ENCODE measurements at regions not wholly inside any gene's neighbourhood (a gene's known extent, or its start where the extent isn't known, plus 50 kb on each side); places are given as distances from the start of the nearest gene placed in this dataset.

DNA sequence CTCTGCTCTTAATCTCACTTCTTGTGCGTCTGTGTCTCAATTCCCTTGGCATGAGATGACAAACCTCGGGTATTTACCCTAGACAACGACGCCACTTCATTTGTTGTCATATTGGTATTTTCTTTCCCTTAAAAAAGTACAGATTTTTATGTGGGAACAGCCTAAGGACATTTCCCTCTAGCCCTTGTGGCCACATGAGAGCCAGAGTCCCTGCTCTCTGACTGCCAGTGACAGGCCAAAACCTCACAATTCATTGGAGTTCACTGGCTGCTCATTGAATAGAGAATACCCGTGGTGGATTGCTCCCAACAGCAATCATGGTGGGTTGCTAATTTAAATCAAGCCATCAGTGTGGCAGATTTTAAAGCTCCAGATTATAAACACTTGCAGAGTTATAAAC, 191.3 kb upstream of the FAM3C start:
- no TSS peak for BruUV-seq (replicated peaks)
- H3K4me1 ChIP-seq (ENCODE audit: control insufficient read depth in 1 of 2, insufficient read depth in 2 of 2, low read length in 2 of 2), result no peaks in the 10 kb centered on the region
- H3K36me3 ChIP-seq (ENCODE audit: control insufficient read depth in 1 of 2, insufficient read depth in 2 of 2, low read length in 2 of 2), result no peaks in the 10 kb centered on the region
- H3K9me2 ChIP-seq (ENCODE audit: insufficient read depth), result no peaks in the 10 kb centered on the region
- no peaks in the 10 kb centered on the region for H3K27me3 ChIP-seq (ENCODE audit: insufficient read depth, low read length)
- DNase-seq (ENCODE audit: low read depth, low spot score), result no peak
- H3K9me3 ChIP-seq (ENCODE audit: control insufficient read depth in 1 of 2, insufficient read depth in 1 of 2, low read depth in 1 of 2, low read length in 2 of 2), result no peaks in the 10 kb centered on the region
- H3K4me3 ChIP-seq (replicated peaks in 1 of 2; ENCODE audit: low read depth in 1 of 2, low read length in 2 of 2), result no peak overlapping the region
- no peak for ATAC-seq
- intact Hi-C loops (cut with micrococcal nuclease), result no loop called here
- CTCF ChIA-PET, result no interaction called here
- no peaks in the 10 kb centered on the region for H4K20me1 ChIP-seq (ENCODE audit: insufficient read depth)
- H3K4me2 ChIP-seq (ENCODE audit: low read length), result no peak overlapping the region
- POLR2A ChIA-PET, result no interaction called here
- no peak overlapping the region for H3K9ac ChIP-seq (ENCODE audit: low read length)
- no peak overlapping the region for H2AFZ ChIP-seq (ENCODE audit: low read depth, low read length, poor library complexity, severe bottlenecking)
- H3K27ac ChIP-seq (ENCODE audit: low read depth, low read length), result no peak overlapping the region
- TF ChIP-seq SRF (IDR thresholded peaks at IDR 0.05; ENCODE audit: low read depth), result no peak
- no peak for TF ChIP-seq TCF7L2 (IDR thresholded peaks at IDR 0.05; ENCODE audit: borderline replicate concordance, extremely low read depth, insufficient read depth, insufficient read length)
- TF ChIP-seq EZH2 (IDR thresholded peaks at IDR 0.05), result no peak
- TF ChIP-seq, protein P1, sequence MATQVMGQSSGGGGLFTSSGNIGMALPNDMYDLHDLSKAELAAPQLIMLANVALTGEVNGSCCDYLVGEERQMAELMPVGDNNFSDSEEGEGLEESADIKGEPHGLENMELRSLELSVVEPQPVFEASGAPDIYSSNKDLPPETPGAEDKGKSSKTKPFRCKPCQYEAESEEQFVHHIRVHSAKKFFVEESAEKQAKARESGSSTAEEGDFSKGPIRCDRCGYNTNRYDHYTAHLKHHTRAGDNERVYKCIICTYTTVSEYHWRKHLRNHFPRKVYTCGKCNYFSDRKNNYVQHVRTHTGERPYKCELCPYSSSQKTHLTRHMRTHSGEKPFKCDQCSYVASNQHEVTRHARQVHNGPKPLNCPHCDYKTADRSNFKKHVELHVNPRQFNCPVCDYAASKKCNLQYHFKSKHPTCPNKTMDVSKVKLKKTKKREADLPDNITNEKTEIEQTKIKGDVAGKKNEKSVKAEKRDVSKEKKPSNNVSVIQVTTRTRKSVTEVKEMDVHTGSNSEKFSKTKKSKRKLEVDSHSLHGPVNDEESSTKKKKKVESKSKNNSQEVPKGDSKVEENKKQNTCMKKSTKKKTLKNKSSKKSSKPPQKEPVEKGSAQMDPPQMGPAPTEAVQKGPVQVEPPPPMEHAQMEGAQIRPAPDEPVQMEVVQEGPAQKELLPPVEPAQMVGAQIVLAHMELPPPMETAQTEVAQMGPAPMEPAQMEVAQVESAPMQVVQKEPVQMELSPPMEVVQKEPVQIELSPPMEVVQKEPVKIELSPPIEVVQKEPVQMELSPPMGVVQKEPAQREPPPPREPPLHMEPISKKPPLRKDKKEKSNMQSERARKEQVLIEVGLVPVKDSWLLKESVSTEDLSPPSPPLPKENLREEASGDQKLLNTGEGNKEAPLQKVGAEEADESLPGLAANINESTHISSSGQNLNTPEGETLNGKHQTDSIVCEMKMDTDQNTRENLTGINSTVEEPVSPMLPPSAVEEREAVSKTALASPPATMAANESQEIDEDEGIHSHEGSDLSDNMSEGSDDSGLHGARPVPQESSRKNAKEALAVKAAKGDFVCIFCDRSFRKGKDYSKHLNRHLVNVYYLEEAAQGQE (IDR thresholded peaks at IDR 0.05; ENCODE audit: low read depth), result no peak
- TF ChIP-seq ELF1 (IDR thresholded peaks at IDR 0.05; ENCODE audit: borderline replicate concordance, low read depth), result no peak
- TF ChIP-seq ZNF274 (IDR thresholded peaks at IDR 0.05; ENCODE audit: low read depth, low read length), result no peak
- TF ChIP-seq EGR1 (IDR thresholded peaks at IDR 0.05; ENCODE audit: low read depth), result no peak
- no peak for TF ChIP-seq SIN3A (IDR thresholded peaks at IDR 0.05; ENCODE audit: low read depth)
- TF ChIP-seq ZFX (IDR thresholded peaks at IDR 0.05), result no peak
- TF ChIP-seq EZH2phosphoT487 (IDR thresholded peaks at IDR 0.05; ENCODE audit: borderline replicate concordance), result no peak
- TF ChIP-seq CBX3 (IDR thresholded peaks at IDR 0.05; ENCODE audit: low read depth), result no peak
- TF ChIP-seq, protein P2, sequence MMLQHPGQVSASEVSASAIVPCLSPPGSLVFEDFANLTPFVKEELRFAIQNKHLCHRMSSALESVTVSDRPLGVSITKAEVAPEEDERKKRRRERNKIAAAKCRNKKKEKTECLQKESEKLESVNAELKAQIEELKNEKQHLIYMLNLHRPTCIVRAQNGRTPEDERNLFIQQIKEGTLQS (IDR thresholded peaks at IDR 0.05), result no peak
- TF ChIP-seq, protein P3, sequence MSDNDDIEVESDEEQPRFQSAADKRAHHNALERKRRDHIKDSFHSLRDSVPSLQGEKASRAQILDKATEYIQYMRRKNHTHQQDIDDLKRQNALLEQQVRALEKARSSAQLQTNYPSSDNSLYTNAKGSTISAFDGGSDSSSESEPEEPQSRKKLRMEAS (IDR thresholded peaks at IDR 0.05), result no peak
- TF ChIP-seq, protein P4, sequence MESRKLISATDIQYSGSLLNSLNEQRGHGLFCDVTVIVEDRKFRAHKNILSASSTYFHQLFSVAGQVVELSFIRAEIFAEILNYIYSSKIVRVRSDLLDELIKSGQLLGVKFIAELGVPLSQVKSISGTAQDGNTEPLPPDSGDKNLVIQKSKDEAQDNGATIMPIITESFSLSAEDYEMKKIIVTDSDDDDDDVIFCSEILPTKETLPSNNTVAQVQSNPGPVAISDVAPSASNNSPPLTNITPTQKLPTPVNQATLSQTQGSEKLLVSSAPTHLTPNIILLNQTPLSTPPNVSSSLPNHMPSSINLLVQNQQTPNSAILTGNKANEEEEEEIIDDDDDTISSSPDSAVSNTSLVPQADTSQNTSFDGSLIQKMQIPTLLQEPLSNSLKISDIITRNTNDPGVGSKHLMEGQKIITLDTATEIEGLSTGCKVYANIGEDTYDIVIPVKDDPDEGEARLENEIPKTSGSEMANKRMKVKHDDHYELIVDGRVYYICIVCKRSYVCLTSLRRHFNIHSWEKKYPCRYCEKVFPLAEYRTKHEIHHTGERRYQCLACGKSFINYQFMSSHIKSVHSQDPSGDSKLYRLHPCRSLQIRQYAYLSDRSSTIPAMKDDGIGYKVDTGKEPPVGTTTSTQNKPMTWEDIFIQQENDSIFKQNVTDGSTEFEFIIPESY (IDR thresholded peaks at IDR 0.05; ENCODE audit: extremely low read depth, insufficient replicate concordance, low read length), result no peak
- RAD21 ChIA-PET (ENCODE audit: low non-redundant PET in 1 of 2, low total read pairs in 2 of 2, uncharacterized antibody in 2 of 2, unreplicated experiment in 2 of 2), result no interaction called here
- H3K79me2 ChIP-seq (ENCODE audit: insufficient read depth, low read length), result no peaks in the 10 kb centered on the region
